ENCODE measurements at regions not wholly inside any gene's neighbourhood (a gene's known extent, or its start where the extent isn't known, plus 50 kb on each side); places are given as distances from the start of the nearest gene placed in this dataset.

- TF ChIP-seq CTCF (optimal IDR thresholded peaks at IDR 0.05 in 1 of 3, IDR thresholded peaks at IDR 0.05 in 1 of 3, conservative IDR thresholded peaks at IDR 0.05 in 1 of 3; ENCODE audit: extremely low read depth in 1 of 3, insufficient read depth in 2 of 3, low read length in 3 of 3) (peak; percentile 33 to 51 (median 39)), EZH2 (IDR thresholded peaks at IDR 0.05; ENCODE audit: low read length) (no peak)
These were observed 68.6 kb upstream of the MAX start for GRCh38 chr14:65170768-65171507.

Data from keratinocyte (primary cell).